RWPE1 (cell line): ENCODE measurements at regions not wholly inside any gene's neighbourhood (a gene's known extent, or its start where the extent isn't known, plus 50 kb on each side); places are given as distances from the start of the nearest gene placed in this dataset.

Experiments used
- CTCF ChIA-PET: fragments of 350-600 bp; sonication (Branson Sonifier 250); formaldehyde crosslinking; extraction: SDS; loops from one replicate; lab custom pipeline; 2021; lab: Yijun Ruan, JAX
- POLR2A ChIA-PET: fragments of 400-600 bp; formaldehyde crosslinking; extraction: SDS; loops from one replicate; lab custom pipeline; 2020; ENCODE audit warnings: antibody characterized with exemption; ENCODE audit not compliant: low non-redundant PET; lab: Yijun Ruan, JAX
- DNase-seq: peaks from one replicate; pipeline ENCODE4 v3.0.0; 2012; ENCODE audit warnings: low spot score
- H3K27ac ChIP-seq: fragments of 450-650 bp; 2 replicates; pipeline ENCODE4 v1.5.1; 2017
- CTCF ChIP-seq: fragments of 450-650 bp; conservative IDR thresholded peaks from 2 replicates; pipeline ENCODE4 v1.5.1; 2017; ENCODE audit warnings: low read depth, mild to moderate bottlenecking

- no peak for TF ChIP-seq CTCF
- no peak for DNase-seq
- ChIA-PET CTCF (no interaction called here), POLR2A (no interaction called here)
- no peak overlapping the region for H3K27ac ChIP-seq
Measured at GRCh38 chr19:30898353-30899103, 450.7 kb downstream of the TSHZ3 start.

- ChIA-PET POLR2A (no interaction called here), CTCF (interaction anchor here (0.5 kb wide), 1 partner anchor 215 kb away, joined by 6 read pairs; no protein-coding TSS in a partner anchor)
- TF ChIP-seq CTCF, result no peak
- DNase-seq, result no peak
- no peak overlapping the region for H3K27ac ChIP-seq
Measured at GRCh38 chr19:30897553-30897952, 451.7 kb downstream of the TSHZ3 start.

DNA sequence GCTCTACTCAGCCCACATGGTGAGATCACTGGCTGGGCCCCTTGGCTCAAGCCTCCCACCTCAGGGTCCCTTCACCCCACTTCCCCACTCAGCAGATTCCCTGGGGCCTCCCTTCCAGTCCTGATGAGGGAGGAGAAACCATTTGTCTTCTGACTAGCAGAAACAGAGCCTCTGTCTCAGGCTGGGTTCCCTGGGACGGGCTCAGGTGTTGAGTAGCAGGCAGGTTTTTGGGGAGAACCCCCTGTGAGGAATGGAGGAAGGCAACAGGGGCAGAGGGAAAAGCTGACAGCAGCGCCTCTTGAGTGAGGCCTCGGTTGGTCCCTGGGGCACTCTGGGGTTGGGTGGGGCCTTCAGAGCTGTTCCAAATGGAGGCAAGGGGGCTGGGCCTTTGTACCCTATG lies 452.2 kb downstream of the TSHZ3 start:
- ChIA-PET CTCF (interaction anchor here (0.5 kb wide), 1 partner anchor 214 kb away, joined by 6 read pairs; no protein-coding TSS in a partner anchor), POLR2A (no interaction called here)
- TF ChIP-seq CTCF, result no peak

GRCh38 chr19:30896554-30896953 lies 452.7 kb downstream of the TSHZ3 start:
- CTCF ChIA-PET, result no interaction called here
- POLR2A ChIA-PET, result no interaction called here
- H3K27ac ChIP-seq, result no peak overlapping the region
- no peak for DNase-seq
- TF ChIP-seq CTCF, result no peak

More for the DNA sequence above, 452.2 kb downstream of the TSHZ3 start:
- no peak for DNase-seq
- H3K27ac ChIP-seq, result no peak overlapping the region

- no peak for DNase-seq
- POLR2A ChIA-PET, result no interaction called here
- CTCF ChIA-PET, result no interaction called here
Measured at GRCh38 chr19:30895946-30896345, 453.3 kb downstream of the TSHZ3 start.

DNA sequence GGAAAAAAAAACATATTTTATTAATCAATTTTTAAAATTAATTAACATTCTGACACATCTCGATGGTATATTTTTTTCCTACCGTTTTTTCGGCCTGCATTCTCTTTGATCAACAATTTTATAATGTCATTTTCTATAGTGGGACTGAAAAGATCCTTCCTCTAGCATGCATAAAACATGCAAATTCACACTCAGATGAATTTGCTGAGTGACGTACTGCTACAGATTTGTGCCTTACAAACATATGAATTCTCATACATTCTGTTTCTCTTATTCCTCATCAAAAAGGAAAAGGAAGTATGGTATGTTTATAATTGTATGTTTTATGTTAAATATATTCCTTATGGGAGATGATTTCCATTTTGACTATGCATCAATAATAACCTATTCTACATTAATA lies 458.2 kb downstream of the TSHZ3 start:
- ChIA-PET CTCF (no interaction called here), POLR2A (no interaction called here)
- H3K27ac ChIP-seq, result no peak overlapping the region
- no peak for TF ChIP-seq CTCF
- no peak for DNase-seq

More at GRCh38 chr19:30895946-30896345, 453.3 kb downstream of the TSHZ3 start:
- H3K27ac ChIP-seq, result no peak overlapping the region
- no peak for TF ChIP-seq CTCF
